ENCODE measurements at regions not wholly inside any gene's neighbourhood (a gene's known extent, or its start where the extent isn't known, plus 50 kb on each side); places are given as distances from the start of the nearest gene placed in this dataset.

- TF ChIP-seq, protein P1, sequence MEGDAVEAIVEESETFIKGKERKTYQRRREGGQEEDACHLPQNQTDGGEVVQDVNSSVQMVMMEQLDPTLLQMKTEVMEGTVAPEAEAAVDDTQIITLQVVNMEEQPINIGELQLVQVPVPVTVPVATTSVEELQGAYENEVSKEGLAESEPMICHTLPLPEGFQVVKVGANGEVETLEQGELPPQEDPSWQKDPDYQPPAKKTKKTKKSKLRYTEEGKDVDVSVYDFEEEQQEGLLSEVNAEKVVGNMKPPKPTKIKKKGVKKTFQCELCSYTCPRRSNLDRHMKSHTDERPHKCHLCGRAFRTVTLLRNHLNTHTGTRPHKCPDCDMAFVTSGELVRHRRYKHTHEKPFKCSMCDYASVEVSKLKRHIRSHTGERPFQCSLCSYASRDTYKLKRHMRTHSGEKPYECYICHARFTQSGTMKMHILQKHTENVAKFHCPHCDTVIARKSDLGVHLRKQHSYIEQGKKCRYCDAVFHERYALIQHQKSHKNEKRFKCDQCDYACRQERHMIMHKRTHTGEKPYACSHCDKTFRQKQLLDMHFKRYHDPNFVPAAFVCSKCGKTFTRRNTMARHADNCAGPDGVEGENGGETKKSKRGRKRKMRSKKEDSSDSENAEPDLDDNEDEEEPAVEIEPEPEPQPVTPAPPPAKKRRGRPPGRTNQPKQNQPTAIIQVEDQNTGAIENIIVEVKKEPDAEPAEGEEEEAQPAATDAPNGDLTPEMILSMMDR (IDR thresholded peaks at IDR 0.05), result no peak
- ATAC-seq (no peak), DNase-seq (no peak)
- H3K9me3 ChIP-seq, result peaks cover 0 to 26% (median 0%) of the 10 kb centered on the region in 11 donors
- H3K4me3 ChIP-seq, result no peak overlapping the region
- no peak overlapping the region for H3K27ac ChIP-seq
- no peaks in the 10 kb centered on the region for H3K36me3 ChIP-seq
- no peaks in the 10 kb centered on the region for H3K4me1 ChIP-seq
- intact Hi-C loops (cut with DNase I), result no loop called here
- WGBS, 2 donors, result 25 to 34% methylated on average over 1 of the region's 1 CpG
- H3K27me3 ChIP-seq, result no peaks in the 10 kb centered on the region
Observed at GRCh38 chr17:54111576-54111975, 288.8 kb downstream of the KIF2B start.

- intact Hi-C loops (cut with DNase I), result no loop called here
- no peaks in the 10 kb centered on the region for H3K36me3 ChIP-seq
- no peaks in the 10 kb centered on the region for H3K4me1 ChIP-seq
- no peak for DNase-seq
- peaks cover 0 to 41% (median 4%) of the 10 kb centered on the region in 11 donors for H3K9me3 ChIP-seq
- H3K27ac ChIP-seq, result no peak overlapping the region
- WGBS, 2 donors, result 86 to 90% methylated on average over 3 of the region's 3 CpGs
- no peak for ATAC-seq
- H3K27me3 ChIP-seq, result no peaks in the 10 kb centered on the region
- no peak overlapping the region for H3K4me3 ChIP-seq
- TF ChIP-seq, protein P1 (IDR thresholded peaks at IDR 0.05), result no peak
Observed at GRCh38 chr17:54117452-54117851, 294.7 kb downstream of the KIF2B start.

DNA sequence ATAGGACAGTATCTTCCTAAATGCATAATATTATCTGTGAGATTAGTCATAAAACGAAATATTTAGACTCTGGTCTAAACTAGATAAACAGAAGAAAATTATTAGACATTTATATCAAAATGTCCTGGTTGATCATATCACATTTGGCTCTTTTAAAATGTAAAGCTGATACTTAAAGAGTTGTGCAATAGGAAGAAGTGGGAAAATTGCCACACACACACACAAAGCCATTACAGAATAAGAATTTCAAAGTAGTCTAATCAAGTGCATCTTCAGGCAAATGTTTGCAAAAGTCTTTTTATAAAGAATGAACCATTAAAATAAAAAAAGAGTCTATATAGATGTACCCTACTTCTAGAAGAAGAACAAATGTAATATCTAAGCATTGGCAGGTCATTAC lies 301.7 kb downstream of the KIF2B start:
- ATAC-seq (no peak), DNase-seq (no peak)
- Histone ChIP-seq H3K4me1 (no peaks in the 10 kb centered on the region), H3K27me3 (no peaks in the 10 kb centered on the region), H3K4me3 (no peak overlapping the region), H3K36me3 (no peaks in the 10 kb centered on the region), H3K27ac (no peak overlapping the region), H3K9me3 (peaks cover 0 to 78% (median 10%) of the 10 kb centered on the region in 11 donors)
- WGBS, 2 donors, result 25 to 27% methylated on average over 1 of the region's 1 CpG
- intact Hi-C loops (cut with DNase I), result no loop called here
- TF ChIP-seq, protein P1 (IDR thresholded peaks at IDR 0.05), result no peak

DNA sequence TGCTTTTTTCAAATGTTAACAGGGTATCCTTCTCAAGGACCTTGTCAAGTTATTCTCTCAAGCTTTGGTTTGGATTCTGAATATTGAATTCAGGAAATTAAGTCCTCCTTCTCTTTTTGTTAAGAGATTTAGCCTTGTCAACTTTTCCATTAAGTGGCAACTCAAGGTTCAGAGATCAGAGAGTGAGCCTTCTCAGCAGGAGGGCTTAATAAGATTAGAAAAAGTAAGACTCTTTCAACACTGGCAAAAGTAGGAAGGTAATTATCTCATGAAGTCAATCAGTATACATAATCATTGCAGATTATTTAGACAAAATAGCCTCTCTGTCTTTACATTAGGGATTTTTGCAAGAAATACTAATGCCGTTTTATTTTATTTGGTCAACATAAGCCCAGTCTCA lies 330.7 kb downstream of the KIF2B start:
- intact Hi-C loops (cut with DNase I), result no loop called here

More for the DNA sequence above, 330.7 kb downstream of the KIF2B start:
- DNase-seq (no peak), ATAC-seq (no peak)
- H3K27ac ChIP-seq, result no peak overlapping the region
- TF ChIP-seq, protein P1 (IDR thresholded peaks at IDR 0.05), result no peak
- WGBS, 2 donors, result 78 to 91% methylated on average over 1 of the region's 1 CpG
- H3K4me1 ChIP-seq, result no peaks in the 10 kb centered on the region
- H3K36me3 ChIP-seq, result no peaks in the 10 kb centered on the region
- H3K27me3 ChIP-seq, result no peaks in the 10 kb centered on the region
- H3K4me3 ChIP-seq, result no peak overlapping the region
- peaks cover 0 to 6% (median 0%) of the 10 kb centered on the region in 11 donors for H3K9me3 ChIP-seq

Data from heart right ventricle (tissue), 16 donors.